RWPE2 (cell line): ENCODE measurements at regions not wholly inside any gene's neighbourhood (a gene's known extent, or its start where the extent isn't known, plus 50 kb on each side); places are given as distances from the start of the nearest gene placed in this dataset.

ENCODE experiments used
- ATAC-seq: fragments of 200-7000 bp; cut with Tn5 transposase; 3 replicates; pipeline ENCODE4 v1.9.1; 2021; ENCODE audit warnings: low read depth
- DNase-seq: peaks from one replicate; pipeline ENCODE4 v3.0.0-alpha.2; 2020; ENCODE audit warnings: low spot score
- H3K27ac ChIP-seq: fragments of 450-650 bp; 2 replicates; pipeline ENCODE4 v1.5.1; 2017; ENCODE audit warnings: mild to moderate bottlenecking; ENCODE audit not compliant: poor library complexity, severe bottlenecking
- H3K27me3 ChIP-seq: fragments of 250-450 bp; sonication (Bioruptor Pico); 2 replicates; pipeline ENCODE4 v1.5.1; 2021; ENCODE audit warnings: mild to moderate bottlenecking, moderate library complexity; ENCODE audit not compliant: insufficient read depth, poor library complexity, severe bottlenecking
- H3K36me3 ChIP-seq: fragments of 250-450 bp; sonication (Bioruptor Pico); 2 replicates; pipeline ENCODE4 v1.5.1; 2020; ENCODE audit warnings: low read depth, mild to moderate bottlenecking, moderate library complexity
- H3K4me1 ChIP-seq: fragments of 250-450 bp; sonication (Bioruptor Pico); 2 replicates; pipeline ENCODE4 v1.5.1; 2021; ENCODE audit warnings: mild to moderate bottlenecking, moderate library complexity; ENCODE audit not compliant: insufficient read depth, poor library complexity, severe bottlenecking
- H3K4me3 ChIP-seq: fragments of 250-450 bp; sonication (Bioruptor Pico); 2 replicates; pipeline ENCODE4 v1.5.1; 2021; ENCODE audit warnings: mild to moderate bottlenecking, moderate library complexity; ENCODE audit not compliant: severe bottlenecking
- H3K9me3 ChIP-seq: fragments of 250-450 bp; sonication (Bioruptor Pico); 2 replicates; pipeline ENCODE4 v1.5.1; 2021; ENCODE audit warnings: mild to moderate bottlenecking, moderate library complexity; ENCODE audit not compliant: severe bottlenecking
- CTCF ChIP-seq: fragments of 450-650 bp; IDR thresholded peaks from one replicate; pipeline ENCODE4 v1.5.1; 2017; ENCODE audit warnings: mild to moderate bottlenecking, moderate library complexity; ENCODE audit not compliant: poor library complexity, severe bottlenecking

- no peak for TF ChIP-seq CTCF
- Histone ChIP-seq H3K27ac (no peak overlapping the region), H3K4me3 (no peak overlapping the region)
Measured at GRCh38 chr6:37109714-37110499, 60.0 kb upstream of the PIM1 start.

GRCh38 chr6:37110500-37111461 is 59.2 kb upstream of the PIM1 start:
- Histone ChIP-seq H3K27me3 (no peaks in the 10 kb centered on the region), H3K9me3 (no peaks in the 10 kb centered on the region), H3K36me3 (no peaks in the 10 kb centered on the region), H3K4me1 (no peaks in the 10 kb centered on the region), H3K4me3 (no peak overlapping the region), H3K27ac (no peak overlapping the region)
- DNase-seq (no peak), ATAC-seq (no peak)
- no peak for TF ChIP-seq CTCF

More at GRCh38 chr6:37109714-37110499, 60.0 kb upstream of the PIM1 start:
- Histone ChIP-seq H3K27me3 (no peaks in the 10 kb centered on the region), H3K9me3 (no peaks in the 10 kb centered on the region), H3K4me1 (no peaks in the 10 kb centered on the region), H3K36me3 (no peaks in the 10 kb centered on the region)
- ATAC-seq (no peak), DNase-seq (no peak)

- no peak for TF ChIP-seq CTCF
- Histone ChIP-seq H3K27me3 (no peaks in the 10 kb centered on the region), H3K4me1 (no peaks in the 10 kb centered on the region), H3K36me3 (no peaks in the 10 kb centered on the region), H3K9me3 (no peaks in the 10 kb centered on the region), H3K27ac (no peak overlapping the region), H3K4me3 (no peak overlapping the region)
- DNase-seq, result no peak
- no peak for ATAC-seq
Measured at GRCh38 chr6:37113976-37114375, 56.0 kb upstream of the PIM1 start.

GRCh38 chr6:37114612-37115011 is 55.3 kb upstream of the PIM1 start:
- Histone ChIP-seq H3K4me3 (no peak overlapping the region), H3K27me3 (no peaks in the 10 kb centered on the region), H3K9me3 (no peaks in the 10 kb centered on the region), H3K36me3 (no peaks in the 10 kb centered on the region), H3K4me1 (no peaks in the 10 kb centered on the region), H3K27ac (no peak overlapping the region)
- ATAC-seq, result no peak
- no peak for DNase-seq
- TF ChIP-seq CTCF, result no peak
